GM23338 (cell line): ENCODE measurements at regions not wholly inside any gene's neighbourhood (a gene's known extent, or its start where the extent isn't known, plus 50 kb on each side); places are given as distances from the start of the nearest gene placed in this dataset.

Experiments used
- ATAC-seq: fragments of 200-7000 bp; cut with Tn5 transposase; 3 replicates; pipeline ENCODE4 v1.9.1; 2020
- DNase-seq: peaks from one replicate; pipeline ENCODE4 v3.0.0-alpha.2; 2015; ENCODE audit warnings: low spot score
- H2AFZ ChIP-seq: fragments of 200-600 bp; sonication (generic); 2 replicates; pipeline ENCODE4 v1.8.0; 2016; ENCODE audit warnings: antibody characterized with exemption, mild to moderate bottlenecking, moderate library complexity
- H3F3A ChIP-seq: fragments of 200-600 bp; sonication (generic); replicated peaks from 2 replicates; pipeline ENCODE4 v1.8.0; 2017; ENCODE audit warnings: antibody characterized with exemption, mixed run types, low read depth
- H3K27ac ChIP-seq: fragments of 200-600 bp; sonication (generic); 2 replicates; pipeline ENCODE4 v1.6.1; 2016; ENCODE audit warnings: low read depth
- H3K27me3 ChIP-seq: fragments of 200-600 bp; sonication (generic); 2 replicates; pipeline ENCODE4 v1.8.0; 2016; ENCODE audit warnings: mild to moderate bottlenecking, mixed run types, moderate library complexity; ENCODE audit not compliant: insufficient read depth
- H3K36me3 ChIP-seq: fragments of 200-600 bp; sonication (generic); 2 replicates; pipeline ENCODE4 v1.8.0; 2016; ENCODE audit warnings: mild to moderate bottlenecking; ENCODE audit not compliant: insufficient read depth
- H3K4me1 ChIP-seq: fragments of 200-600 bp; sonication (generic); 2 replicates; pipeline ENCODE4 v1.8.0; 2016; ENCODE audit warnings: mild to moderate bottlenecking, moderate library complexity; ENCODE audit not compliant: insufficient read depth
- H3K4me2 ChIP-seq: fragments of 200-600 bp; sonication (generic); 2 replicates; pipeline ENCODE4 v1.7.1; 2017; ENCODE audit warnings: mixed run types
- H3K4me3 ChIP-seq: fragments of 200-600 bp; sonication (generic); 2 replicates; pipeline ENCODE4 v1.6.1; 2016; ENCODE audit warnings: mixed run types
- H3K79me2 ChIP-seq: fragments of 200-600 bp; sonication (generic); replicated peaks from 2 replicates; pipeline ENCODE4 v1.8.0; 2017; ENCODE audit warnings: mild to moderate bottlenecking; ENCODE audit not compliant: insufficient read depth
- H3K9me2 ChIP-seq: fragments of 200-600 bp; sonication (generic); 2 replicates; pipeline ENCODE4 v1.8.0; 2017; ENCODE audit not compliant: insufficient read depth
- H4K20me1 ChIP-seq: fragments of 200-600 bp; sonication (generic); replicated peaks from 2 replicates; pipeline ENCODE4 v1.8.0; 2017; ENCODE audit warnings: mild to moderate bottlenecking; ENCODE audit not compliant: insufficient read depth
- H3K27ac Mint-ChIP-seq: 2 replicates; pipeline ENCODE4 v1.8.0; 2020; ENCODE audit warnings: inconsistent platforms, mild to moderate bottlenecking, moderate library complexity, mixed read lengths
- H3K27me3 Mint-ChIP-seq: 3 replicates; pipeline ENCODE4 v1.8.0; 2022; ENCODE audit warnings: low read depth, mild to moderate bottlenecking, moderate library complexity, mixed read lengths, inconsistent platforms; ENCODE audit not compliant: insufficient read depth, poor library complexity
- H3K36me3 Mint-ChIP-seq: 3 replicates; pipeline ENCODE4 v1.8.0; 2021; ENCODE audit warnings: low read depth, mild to moderate bottlenecking, inconsistent platforms, moderate library complexity, mixed read lengths
- H3K4me1 Mint-ChIP-seq: 3 replicates; pipeline ENCODE4 v1.8.0; 2020; ENCODE audit warnings: mild to moderate bottlenecking, inconsistent platforms, mixed read lengths
- H3K4me3 Mint-ChIP-seq: 3 replicates; pipeline ENCODE4 v1.8.0; 2021; ENCODE audit warnings: moderate library complexity, mild to moderate bottlenecking, inconsistent platforms, mixed read lengths
- H3K9me3 Mint-ChIP-seq: 3 replicates; pipeline ENCODE4 v1.8.0; 2020; ENCODE audit warnings: moderate library complexity, mild to moderate bottlenecking, inconsistent platforms, mixed read lengths
- CREB1 ChIP-seq: fragments of 250-450 bp; sonication (Bioruptor Pico); IDR thresholded peaks from 2 replicates; pipeline ENCODE4 v1.5.0; 2020; ENCODE audit warnings: low read depth, mild to moderate bottlenecking, moderate library complexity
- EZH2 ChIP-seq: fragments of 200-600 bp; sonication (generic); IDR thresholded peaks from one replicate; pipeline ENCODE4 v1.8.0; 2017; ENCODE audit warnings: antibody characterized with exemption, mild to moderate bottlenecking, low read depth; ENCODE audit not compliant: unreplicated experiment
- EZH2phosphoT487 ChIP-seq: fragments of 200-600 bp; sonication (generic); IDR thresholded peaks from one replicate; pipeline ENCODE4 v1.8.1; 2018; ENCODE audit warnings: antibody characterized with exemption; ENCODE audit not compliant: unreplicated experiment
- NANOG ChIP-seq: IDR thresholded peaks from 2 replicates; pipeline ENCODE4 v1.6.1; 2016; ENCODE audit warnings: antibody characterized with exemption, borderline replicate concordance
- POLR2AphosphoS5 ChIP-seq: IDR thresholded peaks from 2 replicates; pipeline ENCODE4 v1.6.1; 2016; ENCODE audit warnings: antibody characterized with exemption, low read depth
- STAT1 ChIP-seq: IDR thresholded peaks from one replicate; pipeline ENCODE4 v1.6.1; 2016; ENCODE audit warnings: antibody characterized with exemption; ENCODE audit not compliant: unreplicated experiment
- ZNF114 ChIP-seq: fragments of 250-450 bp; sonication (Bioruptor Pico); IDR thresholded peaks from 2 replicates; pipeline ENCODE4 v1.5.0; 2020; ENCODE audit warnings: mild to moderate bottlenecking, moderate library complexity
- ZNF331 ChIP-seq: fragments of 250-450 bp; sonication (Bioruptor Pico); IDR thresholded peaks from 2 replicates; pipeline ENCODE4 v1.5.0; 2020; ENCODE audit warnings: low read depth, mild to moderate bottlenecking, moderate library complexity
- TF ChIP-seq, protein P1 (sequence below): IDR thresholded peaks from one replicate; pipeline ENCODE4 v1.6.1; 2018; ENCODE audit warnings: antibody characterized with exemption; ENCODE audit not compliant: unreplicated experiment
- TF ChIP-seq, protein P2 (sequence below): IDR thresholded peaks from 2 replicates; pipeline ENCODE4 v1.6.1; 2016; ENCODE audit warnings: antibody characterized with exemption
- TF ChIP-seq, protein P3 (sequence below), 2 experiments: fragments of 200-600 bp in 1 of 2; sonication (generic) in 1 of 2; conservative IDR thresholded peaks; 2 replicates each; pipeline versions ENCODE4 v1.5.1 to v1.6.1; 2016 to 2017; ENCODE audit warnings: antibody characterized with exemption in 2 of 2, low read depth in 2 of 2, mild to moderate bottlenecking in 2 of 2, moderate library complexity in 1 of 2

DNA sequence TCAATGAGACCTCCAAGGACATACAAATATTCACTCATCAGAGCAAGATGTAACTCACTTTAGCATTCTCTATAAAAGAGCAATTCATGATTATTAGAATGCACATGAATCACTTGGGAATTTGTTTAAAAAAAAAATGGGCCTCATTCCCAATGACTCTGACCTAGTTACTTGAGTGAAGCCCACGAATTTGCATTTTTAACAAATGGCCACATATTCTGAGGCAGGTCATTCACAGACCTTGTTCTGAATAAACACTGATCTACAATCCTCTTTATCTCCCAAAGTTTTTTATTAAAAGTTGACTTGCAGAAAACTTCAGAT is 255.1 kb upstream of the VEGFC start (continued):
- TF ChIP-seq, protein P1, sequence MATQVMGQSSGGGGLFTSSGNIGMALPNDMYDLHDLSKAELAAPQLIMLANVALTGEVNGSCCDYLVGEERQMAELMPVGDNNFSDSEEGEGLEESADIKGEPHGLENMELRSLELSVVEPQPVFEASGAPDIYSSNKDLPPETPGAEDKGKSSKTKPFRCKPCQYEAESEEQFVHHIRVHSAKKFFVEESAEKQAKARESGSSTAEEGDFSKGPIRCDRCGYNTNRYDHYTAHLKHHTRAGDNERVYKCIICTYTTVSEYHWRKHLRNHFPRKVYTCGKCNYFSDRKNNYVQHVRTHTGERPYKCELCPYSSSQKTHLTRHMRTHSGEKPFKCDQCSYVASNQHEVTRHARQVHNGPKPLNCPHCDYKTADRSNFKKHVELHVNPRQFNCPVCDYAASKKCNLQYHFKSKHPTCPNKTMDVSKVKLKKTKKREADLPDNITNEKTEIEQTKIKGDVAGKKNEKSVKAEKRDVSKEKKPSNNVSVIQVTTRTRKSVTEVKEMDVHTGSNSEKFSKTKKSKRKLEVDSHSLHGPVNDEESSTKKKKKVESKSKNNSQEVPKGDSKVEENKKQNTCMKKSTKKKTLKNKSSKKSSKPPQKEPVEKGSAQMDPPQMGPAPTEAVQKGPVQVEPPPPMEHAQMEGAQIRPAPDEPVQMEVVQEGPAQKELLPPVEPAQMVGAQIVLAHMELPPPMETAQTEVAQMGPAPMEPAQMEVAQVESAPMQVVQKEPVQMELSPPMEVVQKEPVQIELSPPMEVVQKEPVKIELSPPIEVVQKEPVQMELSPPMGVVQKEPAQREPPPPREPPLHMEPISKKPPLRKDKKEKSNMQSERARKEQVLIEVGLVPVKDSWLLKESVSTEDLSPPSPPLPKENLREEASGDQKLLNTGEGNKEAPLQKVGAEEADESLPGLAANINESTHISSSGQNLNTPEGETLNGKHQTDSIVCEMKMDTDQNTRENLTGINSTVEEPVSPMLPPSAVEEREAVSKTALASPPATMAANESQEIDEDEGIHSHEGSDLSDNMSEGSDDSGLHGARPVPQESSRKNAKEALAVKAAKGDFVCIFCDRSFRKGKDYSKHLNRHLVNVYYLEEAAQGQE, result no peak
- TF ChIP-seq, protein P2, sequence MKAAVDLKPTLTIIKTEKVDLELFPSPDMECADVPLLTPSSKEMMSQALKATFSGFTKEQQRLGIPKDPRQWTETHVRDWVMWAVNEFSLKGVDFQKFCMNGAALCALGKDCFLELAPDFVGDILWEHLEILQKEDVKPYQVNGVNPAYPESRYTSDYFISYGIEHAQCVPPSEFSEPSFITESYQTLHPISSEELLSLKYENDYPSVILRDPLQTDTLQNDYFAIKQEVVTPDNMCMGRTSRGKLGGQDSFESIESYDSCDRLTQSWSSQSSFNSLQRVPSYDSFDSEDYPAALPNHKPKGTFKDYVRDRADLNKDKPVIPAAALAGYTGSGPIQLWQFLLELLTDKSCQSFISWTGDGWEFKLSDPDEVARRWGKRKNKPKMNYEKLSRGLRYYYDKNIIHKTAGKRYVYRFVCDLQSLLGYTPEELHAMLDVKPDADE, result no peak

DNA sequence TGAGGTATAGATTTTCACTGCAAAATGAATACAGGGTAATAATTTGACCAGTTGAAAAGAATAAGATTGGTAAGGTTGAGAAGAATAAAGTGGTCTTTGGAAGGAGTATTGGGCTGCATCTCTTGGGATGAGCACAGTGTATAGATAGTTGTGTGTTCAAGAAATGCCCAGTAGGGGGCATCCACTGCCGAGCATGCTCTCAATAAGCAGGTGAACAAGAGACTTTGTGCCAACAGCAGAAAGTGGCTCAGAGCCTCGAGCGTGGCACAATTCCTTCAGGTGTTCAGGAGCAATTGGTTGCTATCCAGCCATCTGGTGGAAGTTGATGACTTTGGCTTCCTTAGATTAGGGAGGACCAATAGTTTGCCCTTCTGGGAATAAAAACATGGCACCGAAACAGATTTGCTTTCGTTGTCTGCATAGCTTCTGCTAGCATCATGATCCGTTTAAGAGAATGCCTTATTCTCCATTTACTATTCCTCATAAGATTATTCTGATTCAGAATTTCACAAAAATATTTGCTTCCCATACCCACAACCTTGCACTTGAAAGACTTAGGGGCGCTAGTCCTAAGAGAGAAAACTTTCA is 258.1 kb upstream of the NEIL3 start:
- H3K36me3 Mint-ChIP-seq, result no peaks in the 10 kb centered on the region
- Histone ChIP-seq H3F3A (no peaks in the 10 kb centered on the region), H3K27ac (no peak overlapping the region), H3K9me2 (no peaks in the 10 kb centered on the region), H4K20me1 (no peaks in the 10 kb centered on the region), H3K4me3 (no peak overlapping the region), H2AFZ (no peak overlapping the region), H3K4me2 (no peak overlapping the region), H3K36me3 (no peaks in the 10 kb centered on the region), H3K4me1 (no peaks in the 10 kb centered on the region), H3K27me3 (no peaks in the 10 kb centered on the region), H3K79me2 (no peaks in the 10 kb centered on the region)
- no peak overlapping the region for H3K27ac Mint-ChIP-seq
- TF ChIP-seq EZH2, result no peak
- TF ChIP-seq, protein P3, sequence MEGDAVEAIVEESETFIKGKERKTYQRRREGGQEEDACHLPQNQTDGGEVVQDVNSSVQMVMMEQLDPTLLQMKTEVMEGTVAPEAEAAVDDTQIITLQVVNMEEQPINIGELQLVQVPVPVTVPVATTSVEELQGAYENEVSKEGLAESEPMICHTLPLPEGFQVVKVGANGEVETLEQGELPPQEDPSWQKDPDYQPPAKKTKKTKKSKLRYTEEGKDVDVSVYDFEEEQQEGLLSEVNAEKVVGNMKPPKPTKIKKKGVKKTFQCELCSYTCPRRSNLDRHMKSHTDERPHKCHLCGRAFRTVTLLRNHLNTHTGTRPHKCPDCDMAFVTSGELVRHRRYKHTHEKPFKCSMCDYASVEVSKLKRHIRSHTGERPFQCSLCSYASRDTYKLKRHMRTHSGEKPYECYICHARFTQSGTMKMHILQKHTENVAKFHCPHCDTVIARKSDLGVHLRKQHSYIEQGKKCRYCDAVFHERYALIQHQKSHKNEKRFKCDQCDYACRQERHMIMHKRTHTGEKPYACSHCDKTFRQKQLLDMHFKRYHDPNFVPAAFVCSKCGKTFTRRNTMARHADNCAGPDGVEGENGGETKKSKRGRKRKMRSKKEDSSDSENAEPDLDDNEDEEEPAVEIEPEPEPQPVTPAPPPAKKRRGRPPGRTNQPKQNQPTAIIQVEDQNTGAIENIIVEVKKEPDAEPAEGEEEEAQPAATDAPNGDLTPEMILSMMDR (conservative IDR thresholded peaks at IDR 0.05; ENCODE audit: low read depth in 2 of 2), result peak; percentile 69 to 82
- no peaks in the 10 kb centered on the region for H3K9me3 Mint-ChIP-seq
- no peaks in the 10 kb centered on the region for H3K27me3 Mint-ChIP-seq
- no peak overlapping the region for H3K4me3 Mint-ChIP-seq
- ATAC-seq (peak; percentile 98), DNase-seq (peak; percentile 88)
- no peaks in the 10 kb centered on the region for H3K4me1 Mint-ChIP-seq

DNA sequence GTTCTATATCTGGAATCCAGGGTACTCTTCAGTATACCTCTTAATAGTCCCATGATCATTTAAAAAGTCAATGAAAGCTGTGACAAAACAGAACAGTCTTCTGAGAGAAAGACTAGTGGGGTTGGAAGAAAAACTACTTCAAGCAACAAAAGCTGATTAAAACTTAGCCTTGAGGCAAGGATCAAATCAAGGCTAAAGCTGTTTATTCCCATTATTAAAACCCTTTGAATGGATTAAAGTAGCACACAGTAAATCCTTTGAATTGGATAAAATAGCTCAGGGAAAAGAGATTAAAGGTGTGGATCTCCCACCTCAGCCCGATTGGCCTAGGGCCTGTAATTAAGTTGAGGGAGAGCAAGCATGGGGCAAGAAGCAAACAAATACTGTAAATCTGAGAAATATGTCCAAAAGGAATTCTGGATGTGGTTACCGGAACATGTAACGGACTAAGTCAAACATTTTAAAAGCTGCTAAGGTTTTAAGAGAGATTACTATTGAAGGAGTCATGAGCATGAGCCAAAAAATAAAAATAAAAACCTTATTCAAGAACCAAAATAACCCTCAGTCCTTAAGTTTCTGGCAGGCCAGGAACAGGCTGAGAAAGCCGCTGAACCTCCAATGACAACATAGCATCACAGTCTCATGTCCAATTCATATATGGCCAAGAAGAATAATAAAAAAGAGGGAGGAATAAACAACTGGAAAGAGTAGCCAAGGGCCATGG is 257.3 kb upstream of the NEIL3 start:
- H3K27me3 Mint-ChIP-seq, result no peaks in the 10 kb centered on the region
- Histone ChIP-seq H3K4me3 (no peak overlapping the region), H3F3A (no peaks in the 10 kb centered on the region), H3K36me3 (no peaks in the 10 kb centered on the region), H4K20me1 (no peaks in the 10 kb centered on the region), H3K79me2 (no peaks in the 10 kb centered on the region), H2AFZ (no peak overlapping the region), H3K27me3 (no peaks in the 10 kb centered on the region), H3K4me1 (no peaks in the 10 kb centered on the region), H3K27ac (no peak overlapping the region), H3K4me2 (no peak overlapping the region), H3K9me2 (no peaks in the 10 kb centered on the region)
- no peaks in the 10 kb centered on the region for H3K4me1 Mint-ChIP-seq
- H3K27ac Mint-ChIP-seq, result no peak overlapping the region
- H3K4me3 Mint-ChIP-seq, result no peak overlapping the region
- ATAC-seq (no peak), DNase-seq (no peak)
- no peaks in the 10 kb centered on the region for H3K36me3 Mint-ChIP-seq
- H3K9me3 Mint-ChIP-seq, result no peaks in the 10 kb centered on the region
- TF ChIP-seq ZNF331 (CRISPR knock-in tag) (no peak), POLR2AphosphoS5 (no peak), EZH2phosphoT487 (no peak), STAT1 (no peak), NANOG (no peak), ZNF114 (CRISPR knock-in tag) (no peak), CREB1 (CRISPR knock-in tag) (no peak)
- TF ChIP-seq, protein P3 (conservative IDR thresholded peaks at IDR 0.05; ENCODE audit: low read depth in 2 of 2), result no peak
- TF ChIP-seq, protein P2, result no peak
